ENCODE measurements at regions not wholly inside any gene's neighbourhood (a gene's known extent, or its start where the extent isn't known, plus 50 kb on each side); places are given as distances from the start of the nearest gene placed in this dataset.

GRCh38 chrX:10698318-10698640 is 77.9 kb upstream of the MID1 start:
- TF ChIP-seq CTCF (IDR thresholded peaks at IDR 0.05; ENCODE audit: control extremely low read depth in 1 of 3, insufficient read depth in 1 of 3, low read depth in 1 of 3, low read length in 3 of 3) (no peak), ATF2 (IDR thresholded peaks at IDR 0.05; ENCODE audit: low read length) (no peak), KDM1A (IDR thresholded peaks at IDR 0.05; ENCODE audit: borderline replicate concordance, low read length) (no peak), SIN3A (conservative IDR thresholded peaks at IDR 0.05 in 1 of 2, IDR thresholded peaks at IDR 0.05 in 1 of 2; ENCODE audit: low read depth in 1 of 2, low read length in 2 of 2) (no peak), TEAD4 (IDR thresholded peaks at IDR 0.05; ENCODE audit: low read depth, low read length) (no peak), EZH2 (IDR thresholded peaks at IDR 0.05; ENCODE audit: low read depth, low read length, severe bottlenecking) (no peak), MAX (IDR thresholded peaks at IDR 0.05) (no peak), GTF2F1 (IDR thresholded peaks at IDR 0.05; ENCODE audit: borderline replicate concordance, low read depth, low read length) (no peak)
